Astrocyte of the cerebellum (primary cell): ENCODE measurements at regions not wholly inside any gene's neighbourhood (a gene's known extent, or its start where the extent isn't known, plus 50 kb on each side); places are given as distances from the start of the nearest gene placed in this dataset.
"Not testable (repeated sequence)": the region's sequence is repeated elsewhere in the genome, so short reads cannot be mapped to it uniquely, and the experiment has no call there.

ENCODE experiments used
- DNase-seq: peaks from one replicate; pipeline ENCODE4 v3.0.0-alpha.2; 2011; ENCODE audit warnings: low read depth
- H3K4me3 ChIP-seq: 2 replicates; pipeline ENCODE4 v1.5.1; 2011; ENCODE audit warnings: mild to moderate bottlenecking, low read depth, low read length, moderate library complexity
- in situ Hi-C: cut with HindIII; loops from 2 replicates; pipeline ENCODE4 v1.10.0; 2017; ENCODE audit warnings: low sequenced_read_pairs
- TF ChIP-seq, protein P1 (sequence below): IDR thresholded peaks from 2 replicates; pipeline ENCODE4 v1.5.1; 2012; ENCODE audit warnings: low read length, low read depth, moderate library complexity, mild to moderate bottlenecking; ENCODE audit errors: missing control alignments

- DNase-seq: no peak
- H3K4me3 ChIP-seq: no peak overlapping the region
- TF ChIP-seq, protein P1, sequence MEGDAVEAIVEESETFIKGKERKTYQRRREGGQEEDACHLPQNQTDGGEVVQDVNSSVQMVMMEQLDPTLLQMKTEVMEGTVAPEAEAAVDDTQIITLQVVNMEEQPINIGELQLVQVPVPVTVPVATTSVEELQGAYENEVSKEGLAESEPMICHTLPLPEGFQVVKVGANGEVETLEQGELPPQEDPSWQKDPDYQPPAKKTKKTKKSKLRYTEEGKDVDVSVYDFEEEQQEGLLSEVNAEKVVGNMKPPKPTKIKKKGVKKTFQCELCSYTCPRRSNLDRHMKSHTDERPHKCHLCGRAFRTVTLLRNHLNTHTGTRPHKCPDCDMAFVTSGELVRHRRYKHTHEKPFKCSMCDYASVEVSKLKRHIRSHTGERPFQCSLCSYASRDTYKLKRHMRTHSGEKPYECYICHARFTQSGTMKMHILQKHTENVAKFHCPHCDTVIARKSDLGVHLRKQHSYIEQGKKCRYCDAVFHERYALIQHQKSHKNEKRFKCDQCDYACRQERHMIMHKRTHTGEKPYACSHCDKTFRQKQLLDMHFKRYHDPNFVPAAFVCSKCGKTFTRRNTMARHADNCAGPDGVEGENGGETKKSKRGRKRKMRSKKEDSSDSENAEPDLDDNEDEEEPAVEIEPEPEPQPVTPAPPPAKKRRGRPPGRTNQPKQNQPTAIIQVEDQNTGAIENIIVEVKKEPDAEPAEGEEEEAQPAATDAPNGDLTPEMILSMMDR: no peak
- in situ Hi-C loops: no loop called here
These were observed 61.1 kb downstream of the MAD2L1 start for GRCh38 chr4:120005527-120005926.

GRCh38 chr4:120005076-120005475 is 61.6 kb downstream of the MAD2L1 start:
- in situ Hi-C loops: no loop called here
- no peak for DNase-seq
- TF ChIP-seq, protein P1: no peak
- no peak overlapping the region for H3K4me3 ChIP-seq

GRCh38 chr4:120004054-120004453 is 62.6 kb downstream of the MAD2L1 start:
- in situ Hi-C loops: no loop called here
- no peak overlapping the region for H3K4me3 ChIP-seq
- TF ChIP-seq, protein P1: no peak
- DNase-seq: no peak

GRCh38 chr4:120003193-120003592 is 63.5 kb downstream of the MAD2L1 start:
- H3K4me3 ChIP-seq: no peak overlapping the region
- no peak for DNase-seq
- in situ Hi-C loops: no loop called here
- TF ChIP-seq, protein P1: no peak

DNA sequence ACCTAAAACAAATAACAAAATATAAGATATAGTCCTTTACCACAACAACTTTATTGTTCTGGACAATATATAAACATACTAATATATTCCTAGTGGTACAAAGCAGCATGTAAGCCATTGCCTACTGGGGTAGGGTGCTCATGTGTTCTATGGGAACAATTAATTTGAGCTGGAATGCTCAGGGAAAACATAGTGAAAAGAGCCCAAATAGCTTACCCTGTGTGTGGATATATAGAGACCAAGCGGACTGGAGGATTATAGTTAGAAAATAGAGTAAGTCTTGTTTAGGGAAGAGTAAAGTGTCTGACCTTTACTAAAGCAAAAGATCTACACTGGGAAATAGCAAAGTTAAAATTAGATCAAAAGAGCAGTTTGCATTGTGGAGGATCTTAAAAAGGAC is 64.8 kb downstream of the MAD2L1 start:
- no peak for DNase-seq
- in situ Hi-C loops: no loop called here
- TF ChIP-seq, protein P1: no peak
- H3K4me3 ChIP-seq: no peak overlapping the region

GRCh38 chr4:120000591-120001296 is 65.9 kb downstream of the MAD2L1 start:
- in situ Hi-C loops: no loop called here
- DNase-seq: no peak
- TF ChIP-seq, protein P1: no peak
- no peak overlapping the region for H3K4me3 ChIP-seq

- in situ Hi-C loops, DNase-seq: not testable (repeated sequence)
These were observed 70.6 kb downstream of the MAD2L1 start for GRCh38 chr4:119996024-119996423.

More at GRCh38 chr4:119996024-119996423, 70.6 kb downstream of the MAD2L1 start:
- H3K4me3 ChIP-seq: not testable (repeated sequence)
